ENCODE measurements at regions not wholly inside any gene's neighbourhood (a gene's known extent, or its start where the extent isn't known, plus 50 kb on each side); places are given as distances from the start of the nearest gene placed in this dataset.

- Histone ChIP-seq H3K9ac (ENCODE audit: low read depth, low read length) (no peak overlapping the region), H2AFZ (replicated peaks; ENCODE audit: low read length, poor library complexity) (no peak overlapping the region), H2BK15ac (ENCODE audit: low read depth, low read length) (no peak overlapping the region), H2AK5ac (ENCODE audit: low read depth, low read length) (no peak overlapping the region), H3K9me1 (ENCODE audit: insufficient read depth, low read length) (no peaks in the 10 kb centered on the region; the same call in 1 of the 2 replicates), H4K20me1 (ENCODE audit: insufficient read depth, low read length) (no peaks in the 10 kb centered on the region), H4K91ac (ENCODE audit: insufficient read depth, low read depth, low read length) (no peak overlapping the region), H3K36me3 (ENCODE audit: control insufficient read depth, insufficient read depth, low read length) (no peaks in the 10 kb centered on the region), H2BK5ac (ENCODE audit: low read depth, low read length, poor library complexity, severe bottlenecking) (no peak overlapping the region), H4K8ac (ENCODE audit: low read depth in 2 of 2, low read length in 2 of 2) (no peak overlapping the region), H2BK120ac (ENCODE audit: low read depth, low read length) (no peak overlapping the region), H3K4me3 (ENCODE audit: insufficient read depth, low read depth, low read length) (no peak overlapping the region), H3K4me2 (ENCODE audit: low read depth, low read length) (no peak overlapping the region), H3K4ac (ENCODE audit: low read depth, low read length) (no peak overlapping the region), H2BK20ac (ENCODE audit: low read depth, low read length) (no peak overlapping the region), H3K79me1 (ENCODE audit: low read depth in 1 of 2, low read length in 2 of 2) (no peaks in the 10 kb centered on the region), H3K4me1 (ENCODE audit: control insufficient read depth, insufficient read depth, low read length) (no peaks in the 10 kb centered on the region; the same call in 1 of the 2 replicates), H3K56ac (ENCODE audit: extremely low read depth, insufficient read depth, low read length) (no peak overlapping the region), H3K27ac (ENCODE audit: insufficient read depth, low read length) (no peak overlapping the region), H3K27me3 (ENCODE audit: control insufficient read depth, insufficient read depth, low read length) (no peaks in the 10 kb centered on the region), H3K23ac (ENCODE audit: low read depth, low read length) (no peak overlapping the region), H3K18ac (ENCODE audit: low read depth, low read length) (no peak overlapping the region), H4K5ac (ENCODE audit: low read depth, low read length) (no peak overlapping the region), H3K14ac (replicated peaks; ENCODE audit: low read depth, low read length) (no peak overlapping the region), H2AK9ac (replicated peaks; ENCODE audit: low read depth, low read length, poor library complexity) (no peak overlapping the region), H3K9me3 (ENCODE audit: control insufficient read depth, insufficient read depth, low read length) (no peaks in the 10 kb centered on the region)
- intact Hi-C loops (cut with micrococcal nuclease) = no loop called here
- DNase-seq = no peak
- ATAC-seq (ENCODE audit: low read depth) = no peak
- no TSS peak for BruUV-seq (replicated peaks)
- in situ Hi-C loops (cut with MboI; ENCODE audit: low sequenced_read_pairs) = no loop called here
- dilution Hi-C loops (cut with HindIII; ENCODE audit: low sequenced_read_pairs, unreplicated experiment) = no loop called here
- 0% methylated on average over 2 of the region's 4 CpGs; no CpG with 5 or more reads in 1 of the 2 experiments for WGBS, 2 experiments (ENCODE audit: extremely low coverage in 2 of 2, insufficient read length in 1 of 2)
- CTCF ChIA-PET = no interaction called here
- POLR2A ChIA-PET (ENCODE audit: unreplicated experiment) = no interaction called here
- TF ChIP-seq NFE2L2 (IDR thresholded peaks at IDR 0.05; ENCODE audit: low read depth, low read length) (no peak), RFX5 (IDR thresholded peaks at IDR 0.05; ENCODE audit: low read depth, low read length) (no peak), CEBPB (IDR thresholded peaks at IDR 0.05; ENCODE audit: low read depth, low read length) (no peak), SMC3 (IDR thresholded peaks at IDR 0.05; ENCODE audit: low read depth, low read length) (no peak), RAD21 (IDR thresholded peaks at IDR 0.05; ENCODE audit: low read length) (no peak), BHLHE40 (IDR thresholded peaks at IDR 0.05; ENCODE audit: low read depth, low read length) (no peak), POLR2A (IDR thresholded peaks at IDR 0.05; ENCODE audit: low read depth, low read length) (no peak), MAFK (IDR thresholded peaks at IDR 0.05; ENCODE audit: low read depth, low read length) (no peak), MXI1 (IDR thresholded peaks at IDR 0.05; ENCODE audit: borderline replicate concordance, low read depth, low read length) (no peak), CHD1 (IDR thresholded peaks at IDR 0.05; ENCODE audit: low read depth, low read length) (no peak), ELK1 (IDR thresholded peaks at IDR 0.05; ENCODE audit: borderline replicate concordance, low read depth, low read length) (no peak), RCOR1 (IDR thresholded peaks at IDR 0.05; ENCODE audit: insufficient replicate concordance, low read length) (no peak)
- TF ChIP-seq, protein P1, sequence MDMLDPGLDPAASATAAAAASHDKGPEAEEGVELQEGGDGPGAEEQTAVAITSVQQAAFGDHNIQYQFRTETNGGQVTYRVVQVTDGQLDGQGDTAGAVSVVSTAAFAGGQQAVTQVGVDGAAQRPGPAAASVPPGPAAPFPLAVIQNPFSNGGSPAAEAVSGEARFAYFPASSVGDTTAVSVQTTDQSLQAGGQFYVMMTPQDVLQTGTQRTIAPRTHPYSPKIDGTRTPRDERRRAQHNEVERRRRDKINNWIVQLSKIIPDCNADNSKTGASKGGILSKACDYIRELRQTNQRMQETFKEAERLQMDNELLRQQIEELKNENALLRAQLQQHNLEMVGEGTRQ (IDR thresholded peaks at IDR 0.05; ENCODE audit: low read depth, low read length) = no peak
- TF ChIP-seq, protein P2, sequence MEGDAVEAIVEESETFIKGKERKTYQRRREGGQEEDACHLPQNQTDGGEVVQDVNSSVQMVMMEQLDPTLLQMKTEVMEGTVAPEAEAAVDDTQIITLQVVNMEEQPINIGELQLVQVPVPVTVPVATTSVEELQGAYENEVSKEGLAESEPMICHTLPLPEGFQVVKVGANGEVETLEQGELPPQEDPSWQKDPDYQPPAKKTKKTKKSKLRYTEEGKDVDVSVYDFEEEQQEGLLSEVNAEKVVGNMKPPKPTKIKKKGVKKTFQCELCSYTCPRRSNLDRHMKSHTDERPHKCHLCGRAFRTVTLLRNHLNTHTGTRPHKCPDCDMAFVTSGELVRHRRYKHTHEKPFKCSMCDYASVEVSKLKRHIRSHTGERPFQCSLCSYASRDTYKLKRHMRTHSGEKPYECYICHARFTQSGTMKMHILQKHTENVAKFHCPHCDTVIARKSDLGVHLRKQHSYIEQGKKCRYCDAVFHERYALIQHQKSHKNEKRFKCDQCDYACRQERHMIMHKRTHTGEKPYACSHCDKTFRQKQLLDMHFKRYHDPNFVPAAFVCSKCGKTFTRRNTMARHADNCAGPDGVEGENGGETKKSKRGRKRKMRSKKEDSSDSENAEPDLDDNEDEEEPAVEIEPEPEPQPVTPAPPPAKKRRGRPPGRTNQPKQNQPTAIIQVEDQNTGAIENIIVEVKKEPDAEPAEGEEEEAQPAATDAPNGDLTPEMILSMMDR (conservative IDR thresholded peaks at IDR 0.05; ENCODE audit: low read depth, low read length) = no peak
Measured at GRCh38 chr9:108668938-108669335, 186.8 kb downstream of the ACTL7B start.
